NAMALWA (cell line): ENCODE measurements at regions not wholly inside any gene's neighbourhood (a gene's known extent, or its start where the extent isn't known, plus 50 kb on each side); places are given as distances from the start of the nearest gene placed in this dataset.
"Not testable (repeated sequence)": the region's sequence is repeated elsewhere in the genome, so short reads cannot be mapped to it uniquely, and the experiment has no call there.

Experiments used
- DNase-seq: peaks from one replicate; pipeline ENCODE4 v3.0.0-alpha.2; 2015; ENCODE audit warnings: low spot score

DNA sequence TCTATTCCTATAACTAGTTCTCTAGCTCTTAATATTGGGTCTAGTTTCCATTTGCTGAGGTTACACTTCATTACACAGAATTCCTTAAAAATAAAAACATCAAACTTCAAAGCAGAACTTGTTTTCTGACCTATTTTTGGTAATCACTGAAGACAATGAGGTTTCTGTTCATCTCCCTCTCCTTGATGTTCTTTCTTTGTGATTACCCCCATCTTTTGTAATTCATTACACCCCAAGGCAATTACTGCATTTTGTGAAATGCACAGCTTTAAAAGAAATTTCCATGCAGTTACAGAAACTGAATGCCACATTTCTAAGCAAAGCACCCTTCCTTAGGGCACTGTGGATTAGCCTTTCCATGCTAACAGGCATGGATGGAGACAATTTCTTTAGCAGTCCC, 363.2 kb upstream of the RND3 start:
- no peak for DNase-seq

DNA sequence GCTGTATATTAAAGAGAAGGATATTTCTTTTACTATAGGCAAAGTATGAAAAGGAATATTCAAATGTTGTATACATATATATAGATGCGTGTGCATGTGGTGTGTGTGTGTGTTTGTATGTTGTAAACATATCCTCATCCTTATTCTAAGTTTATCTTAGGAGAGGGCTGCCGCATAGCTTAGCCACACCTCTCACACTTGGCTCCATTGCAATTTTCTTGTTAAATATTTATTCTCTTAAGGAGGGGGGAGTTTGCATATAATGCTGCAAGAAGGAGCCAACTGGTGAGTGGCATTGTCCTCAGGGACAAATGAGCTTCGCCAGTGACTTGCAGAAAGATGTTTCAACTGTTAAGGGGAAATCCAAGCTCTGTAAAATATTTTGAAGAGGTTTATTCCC, 360.1 kb upstream of the RND3 start:
- no peak for DNase-seq

DNA sequence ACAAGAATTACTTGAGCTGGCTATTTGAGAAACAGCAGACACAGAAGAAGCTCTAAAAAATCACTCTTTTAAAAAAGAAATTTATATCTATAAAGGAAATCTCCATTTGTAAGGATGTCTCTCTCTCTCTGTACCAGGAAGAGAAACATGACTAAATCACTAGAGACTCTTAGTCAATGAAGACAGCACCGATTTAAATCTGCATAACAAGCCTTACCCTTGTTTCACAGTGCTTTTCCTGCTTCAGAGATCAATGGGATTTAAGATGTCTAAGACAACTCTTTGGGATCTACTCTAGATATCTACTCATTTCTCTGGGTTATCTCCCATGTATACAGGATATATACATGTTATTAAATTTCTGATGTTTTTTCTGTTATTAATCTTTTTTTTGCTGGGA, 359.2 kb upstream of the RND3 start:
- no peak for DNase-seq

DNA sequence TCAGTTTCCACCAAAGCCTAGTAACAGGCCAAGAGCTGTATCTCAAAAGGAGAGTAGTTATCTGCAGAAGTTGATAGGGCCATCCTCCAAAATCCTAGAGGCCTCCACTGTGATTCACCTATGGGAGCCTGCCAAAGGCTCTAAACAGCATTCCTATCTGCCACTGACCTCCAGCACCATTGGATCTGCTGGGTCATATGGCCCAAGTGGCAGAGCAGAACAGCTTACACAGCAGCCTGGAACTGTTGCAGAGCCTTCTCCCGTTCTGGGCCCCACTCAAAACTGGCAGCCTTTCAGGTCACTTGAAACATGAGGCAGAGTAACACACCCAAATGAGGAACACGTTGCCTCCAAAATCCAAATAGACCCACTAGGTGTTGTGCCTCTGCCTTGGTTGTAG, 345.2 kb upstream of the RND3 start:
- DNase-seq, result no peak

DNA sequence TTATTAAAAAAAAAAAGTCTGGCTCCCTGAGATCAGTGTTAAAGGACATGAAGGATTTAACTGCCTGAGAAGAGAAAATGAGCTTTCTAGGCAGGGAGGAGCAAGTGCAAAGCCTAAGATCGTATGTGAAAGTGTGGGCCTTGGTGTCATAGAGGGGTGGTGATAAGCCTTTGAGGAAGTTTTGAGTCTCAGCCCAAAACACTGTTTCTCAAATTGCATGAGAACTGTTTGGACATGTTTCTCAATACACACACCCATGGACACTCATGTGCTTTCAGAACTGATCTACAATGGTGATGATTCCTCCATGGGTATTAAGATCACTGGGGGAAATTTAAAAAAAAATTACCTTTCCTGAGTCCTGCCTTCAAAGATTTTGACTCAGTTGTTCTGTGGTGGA, 336.7 kb upstream of the RND3 start:
- no peak for DNase-seq

DNA sequence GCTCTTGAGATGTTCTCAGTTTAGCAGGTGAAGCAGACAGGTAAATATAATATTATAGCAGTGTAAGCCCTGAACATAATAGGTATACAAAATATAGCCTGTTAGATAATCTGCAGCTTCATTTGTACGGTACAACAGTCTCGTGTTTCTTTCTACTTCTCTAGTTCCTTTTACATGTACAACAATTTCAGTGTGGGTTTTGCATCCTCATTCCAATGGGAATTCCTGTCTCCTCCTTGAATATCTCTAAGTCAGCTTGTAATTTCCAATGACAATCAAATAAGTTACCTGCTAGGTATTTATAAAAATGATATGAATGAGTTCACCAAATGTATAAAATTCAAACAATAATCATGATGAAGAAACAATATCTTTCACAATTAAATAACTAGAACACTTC, 330.0 kb upstream of the RND3 start:
- DNase-seq, result no peak

DNA sequence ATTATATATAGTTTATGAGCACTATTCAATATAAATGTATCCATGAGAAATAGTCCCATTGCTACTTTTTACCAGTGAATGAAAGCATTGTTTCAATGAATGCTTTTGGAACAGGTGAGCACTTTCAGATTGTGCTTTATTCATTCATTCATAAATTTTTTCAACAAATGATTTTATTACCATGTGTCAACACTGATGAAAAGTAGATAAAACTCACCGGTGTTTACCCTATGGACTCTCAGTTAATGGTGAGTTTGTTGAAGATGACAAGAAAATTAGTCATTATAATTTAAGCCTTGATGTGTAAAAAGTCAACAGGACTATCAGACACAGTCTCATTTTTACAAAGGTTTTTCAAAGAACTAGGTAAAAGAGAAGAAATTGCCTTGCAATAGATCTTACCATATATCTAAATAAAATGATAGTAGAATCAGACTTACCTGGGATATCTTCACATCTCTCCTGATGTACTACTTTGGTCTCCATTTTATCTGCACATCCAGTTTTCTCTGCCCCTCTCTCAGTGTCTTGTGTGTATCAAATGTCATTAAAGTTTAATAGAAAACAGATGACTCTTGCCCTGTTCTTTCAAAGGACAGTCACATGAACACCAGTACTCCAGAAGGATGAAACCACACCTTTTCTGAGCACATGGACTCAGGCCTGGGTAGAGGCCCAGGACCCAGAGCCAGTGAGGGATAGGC, 325.3 kb upstream of the RND3 start:
- no peak for DNase-seq

DNA sequence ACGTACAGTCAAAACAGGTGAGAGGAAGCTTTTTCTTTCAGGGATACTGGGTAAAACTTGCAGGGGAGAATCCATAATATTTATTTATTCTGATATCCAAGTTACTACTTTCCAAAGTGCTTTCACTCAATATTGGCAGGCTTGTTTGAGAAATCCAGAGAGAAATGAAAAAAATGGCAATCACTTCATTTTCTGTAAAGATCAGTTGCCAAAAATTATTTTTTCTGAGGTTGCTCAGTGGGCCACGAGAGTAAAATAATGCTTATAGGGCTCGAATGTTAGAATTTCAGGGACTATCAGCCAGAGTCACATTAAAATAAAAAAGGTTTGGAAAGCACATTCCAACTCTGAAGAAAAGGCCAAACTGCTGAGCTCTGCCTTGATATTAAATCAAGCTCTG, 324.6 kb upstream of the RND3 start:
- DNase-seq, result no peak

DNA sequence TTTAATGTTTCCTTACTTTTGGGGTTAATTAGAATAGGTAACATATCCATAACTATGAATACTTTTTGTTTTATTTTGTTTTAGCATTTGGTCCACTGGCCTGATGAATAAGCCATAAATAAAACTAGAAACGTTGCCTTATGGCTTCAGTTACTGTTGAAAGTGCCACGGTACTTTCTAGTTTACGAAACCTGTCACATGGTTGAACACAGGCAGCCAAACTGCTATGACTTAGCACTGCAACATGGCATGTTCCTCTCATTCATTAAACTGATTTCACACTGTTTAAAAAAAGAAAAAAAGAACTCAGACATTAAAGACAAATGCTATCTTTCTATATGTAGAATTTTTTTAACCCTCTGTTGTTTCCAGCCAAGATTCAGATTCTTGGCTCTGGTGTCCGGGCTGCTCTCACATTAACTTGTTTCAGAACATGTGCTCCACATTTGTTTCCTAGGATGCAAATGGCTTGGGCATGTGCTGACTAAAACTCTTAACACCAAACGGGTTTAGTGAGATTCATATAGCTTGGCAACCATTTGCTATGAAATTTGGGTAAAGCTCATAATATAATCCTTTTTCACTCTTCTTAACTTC, 323.9 kb upstream of the RND3 start:
- no peak for DNase-seq

DNA sequence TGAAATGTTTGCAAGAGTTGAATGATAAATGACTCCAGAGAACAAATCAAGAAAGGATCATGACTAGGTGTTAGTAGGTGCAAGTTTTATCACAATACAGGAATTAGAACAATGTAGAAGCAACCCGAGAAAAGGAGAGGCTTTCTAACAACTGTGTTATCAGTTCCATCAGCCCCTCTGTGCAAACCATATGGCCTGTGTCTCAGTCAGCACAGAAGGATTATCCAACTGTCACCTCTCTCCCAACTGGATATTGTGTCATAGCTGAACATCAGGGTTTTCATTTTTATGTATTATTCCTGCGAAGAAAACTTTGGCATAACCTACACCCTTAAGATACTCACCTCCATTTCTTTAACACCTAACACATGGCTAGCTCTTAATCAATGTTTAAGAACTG, 321.6 kb upstream of the RND3 start:
- no peak for DNase-seq

DNA sequence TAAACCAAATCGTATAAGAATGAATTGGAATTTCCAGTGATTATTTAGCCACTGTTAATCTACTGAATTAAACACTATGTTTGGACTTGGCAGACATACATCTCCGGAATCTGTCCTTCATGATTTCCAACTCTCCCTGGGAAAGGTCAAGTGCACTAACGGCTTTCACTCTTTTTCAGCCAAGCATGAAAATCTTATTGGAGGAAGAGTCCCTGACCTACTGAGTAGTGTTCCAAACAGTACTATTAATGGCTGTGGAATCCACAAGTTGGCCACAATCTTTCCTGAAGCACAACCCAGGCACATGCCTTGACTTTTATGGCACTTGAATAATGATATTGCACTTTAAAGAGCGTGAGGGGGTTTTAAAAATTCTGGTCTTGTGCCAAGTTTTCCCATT, 318.9 kb upstream of the RND3 start:
- no peak for DNase-seq

DNA sequence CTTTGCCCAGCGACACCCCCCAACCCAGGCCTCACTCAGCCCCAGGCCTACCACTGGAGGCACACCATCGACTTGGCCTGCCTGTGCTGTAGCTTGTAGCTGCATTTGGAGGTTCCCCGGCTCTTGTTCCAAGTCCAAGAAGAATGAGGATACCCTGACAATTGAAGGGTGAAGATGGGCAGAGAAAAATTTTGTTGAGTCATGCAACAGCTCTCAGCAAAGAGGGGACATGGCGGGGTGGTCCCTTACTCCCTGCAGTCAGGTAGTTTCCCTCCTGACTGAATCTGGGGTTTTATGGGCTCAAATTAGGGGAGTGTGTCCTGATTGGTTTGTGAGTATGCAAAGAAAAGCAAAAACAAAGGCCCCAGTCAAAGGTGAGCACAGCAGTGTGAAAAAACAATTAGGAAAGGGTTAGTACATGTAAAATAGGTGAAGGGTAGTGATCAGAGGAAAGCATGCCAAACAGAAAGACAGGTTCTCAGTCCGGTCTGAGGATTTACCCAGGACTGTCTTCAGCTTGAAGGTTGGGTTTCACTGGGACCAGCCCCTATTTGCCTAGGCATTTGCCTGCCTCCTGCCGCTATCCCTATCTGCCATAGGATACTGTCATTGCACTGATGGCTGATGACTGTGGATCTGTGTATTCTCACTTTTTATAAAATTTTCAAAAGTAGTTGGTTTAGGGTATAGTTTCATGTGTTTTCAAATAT, 316.4 kb upstream of the RND3 start:
- no peak for DNase-seq

DNA sequence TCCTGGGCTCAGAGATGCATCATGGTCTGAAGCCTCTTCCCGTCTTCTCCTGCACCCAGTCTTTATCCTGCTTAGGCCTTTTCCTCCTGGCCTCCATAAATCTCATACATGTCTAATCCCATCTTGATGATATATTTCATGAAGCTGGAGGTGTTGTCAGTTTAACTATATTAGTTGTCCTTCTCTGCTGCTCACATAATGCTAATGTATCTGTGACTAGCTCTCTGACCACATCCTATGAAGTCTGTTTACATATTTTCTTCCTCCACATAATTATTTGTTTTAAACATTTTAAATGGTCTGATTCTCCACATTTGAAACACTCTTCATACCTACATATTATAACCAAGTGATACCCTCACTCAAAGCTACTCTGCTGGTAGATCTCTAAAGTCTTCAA, 315.2 kb upstream of the RND3 start:
- no peak for DNase-seq

DNA sequence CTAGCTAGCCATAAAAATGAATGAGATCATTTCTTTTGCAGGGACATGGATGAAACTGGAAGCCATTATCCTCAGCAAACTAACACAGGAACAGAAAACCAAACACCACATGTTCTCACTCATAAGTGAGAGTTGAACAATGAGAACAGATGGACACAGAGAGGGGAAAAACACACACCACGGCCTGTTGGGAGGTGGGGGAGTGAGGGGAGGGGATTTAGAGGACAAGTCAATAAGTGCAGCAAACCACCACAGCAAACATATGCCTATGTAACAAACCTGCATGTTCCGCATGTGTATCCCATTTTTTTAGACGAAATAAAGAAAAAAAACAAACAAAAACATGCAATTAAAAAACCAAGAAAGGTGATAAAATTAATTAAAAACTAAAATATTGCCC, 308.8 kb upstream of the RND3 start:
- DNase-seq, result not testable (repeated sequence)

DNA sequence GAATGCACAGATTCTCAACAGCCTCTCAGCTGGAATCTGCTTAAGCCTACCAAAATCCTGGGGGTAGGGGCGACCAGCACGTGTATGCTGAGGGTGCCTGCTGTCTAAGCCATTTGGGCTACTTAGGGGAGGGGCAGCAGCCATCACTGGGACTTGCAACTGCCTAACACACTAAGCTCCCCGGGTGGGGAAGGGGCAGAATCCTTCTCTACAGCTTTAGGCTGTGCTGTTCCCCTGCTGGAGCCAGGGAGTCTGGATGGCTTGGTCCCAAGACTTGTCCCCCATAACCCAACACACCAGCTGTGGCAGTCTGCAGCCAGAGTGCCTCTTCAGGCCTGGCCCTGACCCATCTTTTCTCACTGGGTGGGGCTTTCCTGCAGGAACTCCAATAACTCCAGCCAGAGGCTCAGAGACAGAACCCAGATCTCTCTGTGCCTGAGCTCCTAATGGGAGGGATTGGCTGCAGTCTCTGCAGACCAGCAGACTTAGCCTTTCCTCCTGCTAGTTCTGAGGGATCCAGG, 305.4 kb upstream of the RND3 start:
- no peak for DNase-seq

DNA sequence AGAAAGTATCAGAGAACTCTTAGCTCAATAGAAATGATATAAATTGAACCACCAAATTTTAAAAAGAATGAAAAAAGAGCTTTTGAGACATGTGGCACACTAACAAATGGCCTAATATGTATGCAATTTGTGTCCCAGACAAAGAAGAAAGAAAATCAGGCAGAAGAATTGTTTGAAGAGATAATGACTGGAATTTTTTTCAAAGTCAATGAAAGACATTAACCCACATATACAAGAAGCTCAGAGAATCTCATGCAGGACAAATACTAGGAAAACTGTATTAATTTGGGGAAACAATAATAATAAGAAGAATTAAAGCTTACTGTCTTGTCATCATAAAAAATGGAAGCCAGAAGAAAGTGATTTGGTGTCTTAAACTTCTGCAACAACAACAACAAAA, 304.1 kb upstream of the RND3 start:
- no peak for DNase-seq

DNA sequence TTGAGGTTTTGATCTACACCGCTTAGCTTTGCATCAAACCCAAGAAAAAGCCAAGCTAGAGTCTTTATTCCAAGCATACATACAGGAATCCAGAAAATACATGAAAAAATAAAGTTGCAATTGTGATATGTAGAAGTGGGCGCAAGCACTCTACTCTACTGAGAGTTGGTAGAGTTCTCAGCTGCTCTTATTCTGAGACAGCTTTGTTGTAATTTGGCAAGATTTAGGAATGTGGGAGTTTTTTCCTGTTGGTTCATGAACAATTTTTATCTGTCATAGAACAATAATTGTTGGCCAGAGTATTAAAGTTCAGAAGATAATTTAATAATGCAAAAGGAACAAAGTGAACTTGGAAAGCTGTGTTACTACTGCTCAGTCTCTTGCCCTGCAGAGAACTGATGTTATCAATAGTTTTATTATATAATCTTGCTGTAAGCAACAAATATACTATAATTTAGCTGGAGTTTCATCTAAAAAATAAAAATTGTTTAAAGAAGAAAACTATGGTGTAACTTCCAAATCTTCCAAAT, 302.0 kb upstream of the RND3 start:
- DNase-seq, result no peak

DNA sequence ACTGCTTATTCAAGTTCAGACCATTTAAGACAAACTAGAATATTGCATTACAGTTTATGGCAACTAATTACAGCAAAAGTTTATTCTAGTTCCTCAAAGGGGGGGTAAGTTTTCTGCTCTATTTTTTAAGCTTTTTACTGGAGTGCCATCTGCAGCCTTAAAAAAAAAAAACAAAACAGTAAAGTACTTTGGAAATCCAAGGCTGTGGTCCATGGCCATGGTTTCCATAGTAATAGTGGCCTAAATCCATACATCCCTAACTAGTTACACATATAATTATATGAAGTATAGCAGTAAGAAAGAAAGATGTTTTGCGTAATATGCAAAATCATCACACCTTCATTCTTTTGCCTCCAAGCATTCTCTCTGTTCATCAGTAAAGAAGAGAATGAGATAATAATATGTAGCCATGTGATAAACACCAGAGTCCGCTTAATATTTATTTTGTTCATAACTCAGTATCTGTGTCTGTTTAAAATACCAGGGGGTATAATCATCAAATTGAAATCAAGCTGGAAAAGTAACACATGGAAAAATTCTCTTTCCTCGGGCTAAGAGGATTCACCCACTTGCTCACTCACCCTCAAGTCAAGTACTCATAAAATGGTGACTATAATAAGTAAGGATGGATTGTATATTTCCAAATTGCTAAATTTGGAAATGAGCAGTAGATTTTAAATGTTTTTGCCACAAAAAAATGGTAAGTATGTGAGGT, 301.1 kb upstream of the RND3 start:
- no peak for DNase-seq

DNA sequence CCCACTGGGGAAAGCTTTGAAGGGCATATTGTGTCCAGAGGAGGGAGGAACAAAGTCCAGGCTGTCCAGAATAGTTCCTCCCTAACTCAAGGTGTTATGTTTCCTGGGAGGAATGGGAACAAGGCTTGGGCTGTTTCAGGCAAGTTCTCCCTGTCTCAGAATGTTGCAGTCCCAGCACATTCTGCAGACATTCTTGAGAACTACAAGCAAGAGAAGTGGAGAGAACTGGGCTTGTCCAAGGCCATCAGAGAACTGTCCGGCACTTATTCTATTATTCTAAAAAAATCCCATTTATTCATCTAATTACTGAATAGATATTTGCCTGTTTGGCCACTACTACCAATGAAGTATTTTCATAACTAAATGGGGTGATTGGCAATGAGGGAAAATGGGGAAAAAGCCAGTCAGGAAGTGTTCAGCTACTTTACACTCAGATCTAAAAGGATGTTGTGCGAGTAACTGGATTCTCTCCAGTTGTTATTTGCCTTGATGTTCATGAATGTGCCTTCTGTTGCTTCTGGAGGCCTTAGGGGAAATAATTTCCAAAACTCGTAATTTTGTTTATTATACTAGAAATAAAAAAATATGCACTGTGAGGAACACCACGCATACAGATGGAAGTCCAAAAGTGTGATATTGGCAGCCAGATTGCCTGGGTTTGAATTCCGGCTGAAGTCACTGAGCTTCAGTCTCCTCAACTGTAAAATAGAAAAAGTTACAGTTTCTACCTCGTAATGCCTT, 300.1 kb upstream of the RND3 start:
- DNase-seq, result no peak

DNA sequence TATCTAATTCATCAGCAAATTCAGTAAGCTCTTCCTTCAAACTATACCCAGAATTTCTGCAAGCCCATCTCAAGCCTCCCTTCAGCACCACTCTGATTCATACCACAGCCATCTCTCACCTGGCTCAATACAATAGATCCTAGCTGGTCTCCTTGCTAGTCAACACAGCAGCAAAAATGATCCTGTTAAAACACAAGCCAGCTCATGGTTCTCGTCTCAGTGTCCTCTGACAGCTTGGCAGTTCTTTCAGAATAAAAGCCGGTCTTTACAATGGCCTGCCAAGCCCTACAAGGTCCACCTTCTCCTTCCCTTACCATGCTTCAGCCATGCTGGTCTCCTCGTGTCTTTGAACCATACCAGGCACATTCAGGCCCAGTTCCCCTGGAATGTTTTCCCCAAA, 296.9 kb upstream of the RND3 start:
- DNase-seq, result no peak

DNA sequence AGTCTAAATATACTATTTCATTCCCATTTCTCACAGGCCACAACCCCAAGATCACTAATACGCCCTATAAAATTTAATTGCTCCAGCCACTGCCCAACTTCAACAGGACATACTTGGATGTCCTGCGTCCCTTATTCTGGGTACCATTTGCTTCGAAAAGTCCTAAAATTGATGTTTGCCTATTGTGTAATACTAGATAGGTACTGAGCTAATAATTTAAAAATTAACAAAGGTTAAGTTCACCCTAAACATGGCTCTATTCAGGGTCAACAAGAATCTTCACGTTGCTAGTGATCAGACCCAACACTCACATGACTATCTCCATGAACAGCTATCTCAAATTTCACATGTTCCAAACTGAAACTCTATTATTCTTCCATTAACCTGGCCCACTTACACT, 296.4 kb upstream of the RND3 start:
- DNase-seq, result no peak

DNA sequence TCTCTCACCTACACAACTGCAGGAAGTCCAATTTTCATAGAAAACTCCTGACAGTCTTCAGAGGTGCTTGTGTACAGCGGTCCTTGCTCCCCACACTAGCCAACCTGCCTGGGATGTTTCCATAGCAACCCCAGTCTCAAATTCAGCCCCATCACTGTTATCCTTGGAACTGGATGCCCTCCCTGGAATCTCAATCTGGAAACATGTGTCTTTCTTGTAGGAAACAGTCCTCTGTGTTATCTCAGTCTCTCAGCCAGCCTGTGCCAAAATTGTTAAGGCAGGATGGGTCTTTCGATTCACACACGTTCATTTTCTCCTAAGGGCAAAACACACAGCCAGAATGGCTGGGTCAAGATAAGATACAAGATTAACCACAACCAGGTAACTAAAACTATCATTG, 295.5 kb upstream of the RND3 start:
- no peak for DNase-seq
